Erythroblast (primary cell): ENCODE measurements at regions not wholly inside any gene's neighbourhood (a gene's known extent, or its start where the extent isn't known, plus 50 kb on each side); places are given as distances from the start of the nearest gene placed in this dataset.

Source experiments
- GATA1 ChIP-seq: IDR thresholded peaks from 2 replicates; pipeline ENCODE4 v1.6.1; 2011; ENCODE audit warnings: low read depth, mild to moderate bottlenecking, control low read depth, low read length, moderate library complexity
- POLR2A ChIP-seq: IDR thresholded peaks from 2 replicates; pipeline ENCODE4 v1.6.1; 2011; ENCODE audit warnings: mild to moderate bottlenecking, low read length

DNA sequence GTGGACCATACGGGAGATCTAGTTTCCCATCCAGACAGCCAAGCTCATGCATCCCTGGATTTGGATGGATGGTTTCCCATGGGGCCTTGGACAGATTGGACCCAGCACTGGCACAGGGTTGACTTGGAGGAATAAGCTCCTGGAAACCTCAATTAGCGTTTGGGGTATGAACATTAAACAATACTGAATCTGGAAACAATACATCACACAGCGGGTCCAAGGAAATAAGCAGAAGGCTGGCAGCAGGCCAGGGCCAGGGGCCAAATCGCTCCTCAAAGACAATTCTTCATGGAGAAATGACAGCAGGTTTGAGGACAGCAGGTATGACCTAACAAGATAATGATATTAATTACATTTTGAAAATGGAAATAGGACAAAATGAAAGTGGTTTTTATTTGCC, 540.6 kb downstream of the RIT2 start:
- TF ChIP-seq POLR2A (no peak), GATA1 (no peak)
